GM23338 (cell line): ENCODE measurements at regions not wholly inside any gene's neighbourhood (a gene's known extent, or its start where the extent isn't known, plus 50 kb on each side); places are given as distances from the start of the nearest gene placed in this dataset.

Source experiments
- EZH2 ChIP-seq: fragments of 200-600 bp; sonication (generic); IDR thresholded peaks from one replicate; pipeline ENCODE4 v1.8.0; 2017; ENCODE audit warnings: antibody characterized with exemption, mild to moderate bottlenecking, low read depth; ENCODE audit not compliant: unreplicated experiment
- EZH2phosphoT487 ChIP-seq: fragments of 200-600 bp; sonication (generic); IDR thresholded peaks from one replicate; pipeline ENCODE4 v1.8.1; 2018; ENCODE audit warnings: antibody characterized with exemption; ENCODE audit not compliant: unreplicated experiment
- JUNB ChIP-seq: IDR thresholded peaks from one replicate; pipeline ENCODE4 v1.6.1; 2016; ENCODE audit warnings: antibody characterized with exemption; ENCODE audit not compliant: unreplicated experiment
- REST ChIP-seq: IDR thresholded peaks from one replicate; pipeline ENCODE4 v1.6.1; 2018; ENCODE audit warnings: antibody characterized with exemption; ENCODE audit not compliant: unreplicated experiment
- ZNF331 ChIP-seq: fragments of 250-450 bp; sonication (Bioruptor Pico); IDR thresholded peaks from 2 replicates; pipeline ENCODE4 v1.5.0; 2020; ENCODE audit warnings: low read depth, mild to moderate bottlenecking, moderate library complexity
- TF ChIP-seq, protein P1 (sequence below): fragments of 250-450 bp; sonication (Bioruptor Pico); IDR thresholded peaks from 2 replicates; pipeline ENCODE4 v1.5.0; 2020; ENCODE audit warnings: mild to moderate bottlenecking, moderate library complexity
- TF ChIP-seq, protein P2 (sequence below): IDR thresholded peaks from 2 replicates; pipeline ENCODE4 v1.6.1; 2016; ENCODE audit warnings: antibody characterized with exemption

GRCh38 chrX:120690941-120691340 lies 61.1 kb upstream of the C1GALT1C1 start (continued):
- TF ChIP-seq, protein P1, sequence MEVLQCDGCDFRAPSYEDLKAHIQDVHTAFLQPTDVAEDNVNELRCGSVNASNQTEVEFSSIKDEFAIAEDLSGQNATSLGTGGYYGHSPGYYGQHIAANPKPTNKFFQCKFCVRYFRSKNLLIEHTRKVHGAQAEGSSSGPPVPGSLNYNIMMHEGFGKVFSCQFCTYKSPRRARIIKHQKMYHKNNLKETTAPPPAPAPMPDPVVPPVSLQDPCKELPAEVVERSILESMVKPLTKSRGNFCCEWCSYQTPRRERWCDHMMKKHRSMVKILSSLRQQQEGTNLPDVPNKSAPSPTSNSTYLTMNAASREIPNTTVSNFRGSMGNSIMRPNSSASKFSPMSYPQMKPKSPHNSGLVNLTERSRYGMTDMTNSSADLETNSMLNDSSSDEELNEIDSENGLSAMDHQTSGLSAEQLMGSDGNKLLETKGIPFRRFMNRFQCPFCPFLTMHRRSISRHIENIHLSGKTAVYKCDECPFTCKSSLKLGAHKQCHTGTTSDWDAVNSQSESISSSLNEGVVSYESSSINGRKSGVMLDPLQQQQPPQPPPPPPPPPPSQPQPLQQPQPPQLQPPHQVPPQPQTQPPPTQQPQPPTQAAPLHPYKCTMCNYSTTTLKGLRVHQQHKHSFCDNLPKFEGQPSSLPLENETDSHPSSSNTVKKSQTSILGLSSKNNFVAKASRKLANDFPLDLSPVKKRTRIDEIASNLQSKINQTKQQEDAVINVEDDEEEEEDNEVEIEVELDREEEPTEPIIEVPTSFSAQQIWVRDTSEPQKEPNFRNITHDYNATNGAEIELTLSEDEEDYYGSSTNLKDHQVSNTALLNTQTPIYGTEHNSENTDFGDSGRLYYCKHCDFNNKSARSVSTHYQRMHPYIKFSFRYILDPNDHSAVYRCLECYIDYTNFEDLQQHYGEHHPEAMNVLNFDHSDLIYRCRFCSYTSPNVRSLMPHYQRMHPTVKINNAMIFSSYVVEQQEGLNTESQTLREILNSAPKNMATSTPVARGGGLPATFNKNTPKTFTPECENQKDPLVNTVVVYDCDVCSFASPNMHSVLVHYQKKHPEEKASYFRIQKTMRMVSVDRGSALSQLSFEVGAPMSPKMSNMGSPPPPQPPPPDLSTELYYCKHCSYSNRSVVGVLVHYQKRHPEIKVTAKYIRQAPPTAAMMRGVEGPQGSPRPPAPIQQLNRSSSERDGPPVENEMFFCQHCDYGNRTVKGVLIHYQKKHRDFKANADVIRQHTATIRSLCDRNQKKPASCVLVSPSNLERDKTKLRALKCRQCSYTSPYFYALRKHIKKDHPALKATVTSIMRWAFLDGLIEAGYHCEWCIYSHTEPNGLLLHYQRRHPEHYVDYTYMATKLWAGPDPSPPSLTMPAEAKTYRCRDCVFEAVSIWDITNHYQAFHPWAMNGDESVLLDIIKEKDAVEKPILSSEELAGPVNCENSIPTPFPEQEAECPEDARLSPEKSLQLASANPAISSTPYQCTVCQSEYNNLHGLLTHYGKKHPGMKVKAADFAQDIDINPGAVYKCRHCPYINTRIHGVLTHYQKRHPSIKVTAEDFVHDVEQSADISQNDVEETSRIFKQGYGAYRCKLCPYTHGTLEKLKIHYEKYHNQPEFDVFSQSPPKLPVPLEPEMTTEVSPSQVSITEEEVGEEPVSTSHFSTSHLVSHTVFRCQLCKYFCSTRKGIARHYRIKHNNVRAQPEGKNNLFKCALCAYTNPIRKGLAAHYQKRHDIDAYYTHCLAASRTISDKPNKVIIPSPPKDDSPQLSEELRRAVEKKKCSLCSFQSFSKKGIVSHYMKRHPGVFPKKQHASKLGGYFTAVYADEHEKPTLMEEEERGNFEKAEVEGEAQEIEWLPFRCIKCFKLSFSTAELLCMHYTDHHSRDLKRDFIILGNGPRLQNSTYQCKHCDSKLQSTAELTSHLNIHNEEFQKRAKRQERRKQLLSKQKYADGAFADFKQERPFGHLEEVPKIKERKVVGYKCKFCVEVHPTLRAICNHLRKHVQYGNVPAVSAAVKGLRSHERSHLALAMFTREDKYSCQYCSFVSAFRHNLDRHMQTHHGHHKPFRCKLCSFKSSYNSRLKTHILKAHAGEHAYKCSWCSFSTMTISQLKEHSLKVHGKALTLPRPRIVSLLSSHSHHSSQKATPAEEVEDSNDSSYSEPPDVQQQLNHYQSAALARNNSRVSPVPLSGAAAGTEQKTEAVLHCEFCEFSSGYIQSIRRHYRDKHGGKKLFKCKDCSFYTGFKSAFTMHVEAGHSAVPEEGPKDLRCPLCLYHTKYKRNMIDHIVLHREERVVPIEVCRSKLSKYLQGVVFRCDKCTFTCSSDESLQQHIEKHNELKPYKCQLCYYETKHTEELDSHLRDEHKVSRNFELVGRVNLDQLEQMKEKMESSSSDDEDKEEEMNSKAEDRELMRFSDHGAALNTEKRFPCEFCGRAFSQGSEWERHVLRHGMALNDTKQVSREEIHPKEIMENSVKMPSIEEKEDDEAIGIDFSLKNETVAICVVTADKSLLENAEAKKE (CRISPR knock-in tag), result no peak
- no peak for TF ChIP-seq EZH2phosphoT487
- no peak for TF ChIP-seq ZNF331
- TF ChIP-seq, protein P2, sequence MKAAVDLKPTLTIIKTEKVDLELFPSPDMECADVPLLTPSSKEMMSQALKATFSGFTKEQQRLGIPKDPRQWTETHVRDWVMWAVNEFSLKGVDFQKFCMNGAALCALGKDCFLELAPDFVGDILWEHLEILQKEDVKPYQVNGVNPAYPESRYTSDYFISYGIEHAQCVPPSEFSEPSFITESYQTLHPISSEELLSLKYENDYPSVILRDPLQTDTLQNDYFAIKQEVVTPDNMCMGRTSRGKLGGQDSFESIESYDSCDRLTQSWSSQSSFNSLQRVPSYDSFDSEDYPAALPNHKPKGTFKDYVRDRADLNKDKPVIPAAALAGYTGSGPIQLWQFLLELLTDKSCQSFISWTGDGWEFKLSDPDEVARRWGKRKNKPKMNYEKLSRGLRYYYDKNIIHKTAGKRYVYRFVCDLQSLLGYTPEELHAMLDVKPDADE, result no peak
- TF ChIP-seq REST, result no peak
- no peak for TF ChIP-seq JUNB
- TF ChIP-seq EZH2, result no peak
